ENCODE measurements at regions not wholly inside any gene's neighbourhood (a gene's known extent, or its start where the extent isn't known, plus 50 kb on each side); places are given as distances from the start of the nearest gene placed in this dataset.

GRCh38 chr13:33531484-33531883 is 245.9 kb upstream of the STARD13 start:
- Histone ChIP-seq H3K4me1 (no peaks in the 10 kb centered on the region), H3K27ac (no peak overlapping the region), H3K27me3 (no peaks in the 10 kb centered on the region), H3K4me3 (no peak overlapping the region), H3K9me3 (no peaks in the 10 kb centered on the region), H3K36me3 (no peaks in the 10 kb centered on the region)
- TF ChIP-seq, protein P1, sequence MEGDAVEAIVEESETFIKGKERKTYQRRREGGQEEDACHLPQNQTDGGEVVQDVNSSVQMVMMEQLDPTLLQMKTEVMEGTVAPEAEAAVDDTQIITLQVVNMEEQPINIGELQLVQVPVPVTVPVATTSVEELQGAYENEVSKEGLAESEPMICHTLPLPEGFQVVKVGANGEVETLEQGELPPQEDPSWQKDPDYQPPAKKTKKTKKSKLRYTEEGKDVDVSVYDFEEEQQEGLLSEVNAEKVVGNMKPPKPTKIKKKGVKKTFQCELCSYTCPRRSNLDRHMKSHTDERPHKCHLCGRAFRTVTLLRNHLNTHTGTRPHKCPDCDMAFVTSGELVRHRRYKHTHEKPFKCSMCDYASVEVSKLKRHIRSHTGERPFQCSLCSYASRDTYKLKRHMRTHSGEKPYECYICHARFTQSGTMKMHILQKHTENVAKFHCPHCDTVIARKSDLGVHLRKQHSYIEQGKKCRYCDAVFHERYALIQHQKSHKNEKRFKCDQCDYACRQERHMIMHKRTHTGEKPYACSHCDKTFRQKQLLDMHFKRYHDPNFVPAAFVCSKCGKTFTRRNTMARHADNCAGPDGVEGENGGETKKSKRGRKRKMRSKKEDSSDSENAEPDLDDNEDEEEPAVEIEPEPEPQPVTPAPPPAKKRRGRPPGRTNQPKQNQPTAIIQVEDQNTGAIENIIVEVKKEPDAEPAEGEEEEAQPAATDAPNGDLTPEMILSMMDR (IDR thresholded peaks at IDR 0.05) = no peak
- TF ChIP-seq POLR2A (IDR thresholded peaks at IDR 0.05) = no peak
- intact Hi-C loops (cut with DNase I; ENCODE audit: low total_unique reads) = no loop called here
- DNase-seq = no peak

- TF ChIP-seq POLR2A (IDR thresholded peaks at IDR 0.05) = no peak
- TF ChIP-seq, protein P1 (IDR thresholded peaks at IDR 0.05) = no peak
- no peak overlapping the region for H3K27ac ChIP-seq
- H3K4me1 ChIP-seq = no peaks in the 10 kb centered on the region
- H3K9me3 ChIP-seq = no peaks in the 10 kb centered on the region
- H3K36me3 ChIP-seq = no peaks in the 10 kb centered on the region
- H3K27me3 ChIP-seq = no peaks in the 10 kb centered on the region
- DNase-seq = no peak
- no peak overlapping the region for H3K4me3 ChIP-seq
- intact Hi-C loops (cut with DNase I; ENCODE audit: low total_unique reads) = no loop called here
Measured at GRCh38 chr13:33535061-33535460, 249.5 kb upstream of the STARD13 start.

DNA sequence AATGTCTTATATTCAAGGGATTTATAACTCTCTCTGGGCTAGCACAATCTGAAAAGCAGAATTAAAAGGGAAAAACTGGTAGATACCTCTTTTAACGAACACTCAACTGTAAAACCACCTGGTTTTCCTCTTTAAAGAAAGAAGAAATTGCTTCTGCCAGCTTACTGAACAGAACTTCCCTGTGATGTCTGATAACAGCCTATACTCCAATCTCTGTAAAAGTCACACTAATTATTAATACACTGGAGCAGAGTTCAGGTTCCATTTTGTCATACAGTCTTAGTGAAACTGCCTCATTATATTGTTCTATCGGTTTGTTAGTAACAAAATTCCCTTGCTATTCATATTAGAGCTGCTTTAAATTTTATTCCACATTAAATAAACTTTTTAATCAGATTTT is 251.0 kb upstream of the STARD13 start:
- Histone ChIP-seq H3K4me1 (peaks cover 0 to 6% of the 10 kb centered on the region in 2 donors), H3K27me3 (no peaks in the 10 kb centered on the region), H3K9me3 (no peaks in the 10 kb centered on the region), H3K27ac (peak overlapping the region; percentile 76 to 97), H3K4me3 (no peak overlapping the region), H3K36me3 (no peaks in the 10 kb centered on the region)
- intact Hi-C loops (cut with DNase I; ENCODE audit: low total_unique reads) = no loop called here
- DNase-seq = no peak
- TF ChIP-seq, protein P1 (IDR thresholded peaks at IDR 0.05) = no peak

GRCh38 chr13:33537026-33537425 is 251.5 kb upstream of the STARD13 start:
- H3K4me1 ChIP-seq = peaks cover 0 to 6% of the 10 kb centered on the region in 2 donors
- H3K36me3 ChIP-seq = no peaks in the 10 kb centered on the region
- intact Hi-C loops (cut with DNase I; ENCODE audit: low total_unique reads) = no loop called here
- H3K27ac ChIP-seq = peak overlapping the region; percentile 76 to 97
- H3K27me3 ChIP-seq = no peaks in the 10 kb centered on the region
- TF ChIP-seq, protein P1 (IDR thresholded peaks at IDR 0.05) = no peak
- no peak for TF ChIP-seq POLR2A (IDR thresholded peaks at IDR 0.05)
- no peak for DNase-seq
- no peaks in the 10 kb centered on the region for H3K9me3 ChIP-seq
- no peak overlapping the region for H3K4me3 ChIP-seq

DNA sequence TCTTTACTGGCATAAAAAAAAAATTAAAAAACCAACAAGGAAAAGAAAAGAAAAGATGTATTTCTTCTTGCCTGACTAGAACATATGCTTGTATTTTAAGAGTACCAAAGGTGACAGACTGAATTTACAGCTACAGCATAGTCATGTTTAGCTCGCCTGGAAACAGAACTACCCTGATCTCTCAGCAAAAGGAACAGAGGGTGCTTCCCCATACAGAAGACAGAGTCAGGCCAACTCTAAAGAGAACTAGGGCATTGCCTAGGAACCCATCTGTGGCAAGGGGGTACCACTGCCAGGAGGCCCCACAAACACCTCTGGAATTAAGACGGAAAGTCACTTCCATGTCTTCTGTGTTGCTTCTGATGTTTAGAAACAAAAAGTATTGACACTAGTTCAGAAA is 252.1 kb upstream of the STARD13 start:
- Histone ChIP-seq H3K9me3 (no peaks in the 10 kb centered on the region), H3K27me3 (no peaks in the 10 kb centered on the region), H3K4me1 (peaks cover 0 to 6% of the 10 kb centered on the region in 2 donors), H3K4me3 (peak overlapping the region in 1 of 2 donors; percentile 3), H3K36me3 (no peaks in the 10 kb centered on the region), H3K27ac (peak overlapping the region; percentile 76 to 97)
- intact Hi-C loops (cut with DNase I; ENCODE audit: low total_unique reads) = no loop called here
- no peak for TF ChIP-seq POLR2A (IDR thresholded peaks at IDR 0.05)
- TF ChIP-seq, protein P1 (IDR thresholded peaks at IDR 0.05) = no peak
- DNase-seq = no peak

Measured in uterus (tissue), 3 donors.